Mesendoderm (in vitro differentiated cells): ENCODE measurements at regions not wholly inside any gene's neighbourhood (a gene's known extent, or its start where the extent isn't known, plus 50 kb on each side); places are given as distances from the start of the nearest gene placed in this dataset.

Experiments
- DNase-seq: peaks from one replicate; pipeline ENCODE4 v3.0.0; 2013
- H2AK5ac ChIP-seq: 2 replicates; pipeline ENCODE4 v1.6.1; 2013; ENCODE audit warnings: low read length, inconsistent platforms
- H2BK120ac ChIP-seq: 2 replicates; pipeline ENCODE4 v1.6.1; 2013; ENCODE audit warnings: low read depth, mild to moderate bottlenecking, low read length, moderate library complexity, mixed read lengths
- H2BK15ac ChIP-seq: replicated peaks from 2 replicates; pipeline ENCODE4 v1.6.1; 2013; ENCODE audit warnings: low read depth, mild to moderate bottlenecking, moderate library complexity
- H2BK5ac ChIP-seq: 2 replicates; pipeline ENCODE4 v1.6.1; 2013; ENCODE audit warnings: low read length, inconsistent platforms
- H3K18ac ChIP-seq: 2 replicates; pipeline ENCODE4 v1.6.1; 2013; ENCODE audit warnings: mild to moderate bottlenecking, low read length, mixed read lengths
- H3K23ac ChIP-seq: one replicate; pipeline ENCODE4 v1.6.1; 2013; ENCODE audit warnings: low read length
- H3K27ac ChIP-seq: 2 replicates; pipeline ENCODE4 v1.5.1; 2013; ENCODE audit warnings: low read depth, mild to moderate bottlenecking, inconsistent platforms, low read length, moderate library complexity
- H3K27me3 ChIP-seq: 2 replicates; pipeline ENCODE4 v1.6.1; 2013; ENCODE audit warnings: low read length, control low read depth, mild to moderate bottlenecking, inconsistent platforms; ENCODE audit not compliant: insufficient read depth, poor library complexity
- H3K36me3 ChIP-seq: 2 replicates; pipeline ENCODE4 v1.6.1; 2013; ENCODE audit warnings: low read length, inconsistent platforms; ENCODE audit not compliant: control insufficient read depth, insufficient read depth
- H3K4ac ChIP-seq: one replicate; pipeline ENCODE4 v1.6.1; 2013; ENCODE audit warnings: low read depth, mild to moderate bottlenecking, low read length, moderate library complexity
- H3K4me1 ChIP-seq: 2 replicates; pipeline ENCODE4 v1.6.1; 2013; ENCODE audit warnings: low read depth, low read length, inconsistent platforms; ENCODE audit not compliant: control insufficient read depth
- H3K4me2 ChIP-seq: 2 replicates; pipeline ENCODE4 v1.6.1; 2013; ENCODE audit warnings: low read length
- H3K4me3 ChIP-seq: 2 replicates; pipeline ENCODE4 v1.5.1; 2013; ENCODE audit warnings: mild to moderate bottlenecking, low read length
- H3K56ac ChIP-seq: one replicate; pipeline ENCODE4 v1.6.1; 2013; ENCODE audit warnings: low read length
- H3K79me1 ChIP-seq: 2 replicates; pipeline ENCODE4 v1.6.1; 2013; ENCODE audit warnings: low read length, inconsistent platforms
- H3K79me2 ChIP-seq: 2 replicates; pipeline ENCODE4 v1.6.1; 2013; ENCODE audit warnings: mild to moderate bottlenecking, low read length; ENCODE audit not compliant: control insufficient read depth, insufficient read depth
- H3K9ac ChIP-seq: 2 replicates; pipeline ENCODE4 v1.6.1; 2013; ENCODE audit warnings: low read length, inconsistent platforms
- H4K5ac ChIP-seq: one replicate; pipeline ENCODE4 v1.6.1; 2013; ENCODE audit warnings: low read length
- H4K8ac ChIP-seq: one replicate; pipeline ENCODE4 v1.6.1; 2013; ENCODE audit warnings: low read depth, mild to moderate bottlenecking, control low read depth, low read length, moderate library complexity
- WGBS: extraction: QIAGEN DNeasy Blood & Tissue Kit; methylation state at CpG from one replicate; pipeline ENCODE4 v1.1.7; 2013; ENCODE audit warnings: low lambda C conversion rate, missing lambda C conversion rate; ENCODE audit not compliant: insufficient coverage; ENCODE audit errors: extremely low coverage; 5-methylcytosine and 5-hydroxymethylcytosine counted together

- Histone ChIP-seq H2BK15ac (no peak overlapping the region), H3K79me2 (no peaks in the 10 kb centered on the region), H3K27ac (no peak overlapping the region), H3K4me3 (no peak overlapping the region), H4K5ac (no peak overlapping the region), H3K4me1 (no peaks in the 10 kb centered on the region), H2BK5ac (peak overlapping the region; percentile 7), H3K56ac (no peak overlapping the region), H2AK5ac (no peak overlapping the region), H3K36me3 (no peaks in the 10 kb centered on the region), H3K23ac (no peak overlapping the region), H3K79me1 (no peaks in the 10 kb centered on the region), H3K27me3 (no peaks in the 10 kb centered on the region), H4K8ac (no peak overlapping the region), H3K4me2 (no peak overlapping the region), H3K4ac (no peak overlapping the region), H3K9ac (no peak overlapping the region), H2BK120ac (peak overlapping the region; percentile 54), H3K18ac (no peak overlapping the region)
- no peak for DNase-seq
- WGBS: no CpG with 5 or more reads among the region's 3 CpGs
Observed at GRCh38 chr11:23974051-23974450, 522.8 kb upstream of the LUZP2 start.

GRCh38 chr11:23974601-23975000 is 522.3 kb upstream of the LUZP2 start:
- Histone ChIP-seq H2BK120ac (no peak overlapping the region), H3K4me3 (no peak overlapping the region), H3K4me2 (no peak overlapping the region), H3K9ac (no peak overlapping the region), H3K56ac (no peak overlapping the region), H2BK15ac (no peak overlapping the region), H3K79me1 (no peaks in the 10 kb centered on the region), H3K4me1 (no peaks in the 10 kb centered on the region), H2AK5ac (no peak overlapping the region), H3K18ac (no peak overlapping the region), H3K79me2 (no peaks in the 10 kb centered on the region), H4K5ac (no peak overlapping the region), H2BK5ac (no peak overlapping the region), H3K23ac (no peak overlapping the region), H3K36me3 (no peaks in the 10 kb centered on the region), H4K8ac (no peak overlapping the region), H3K27me3 (no peaks in the 10 kb centered on the region), H3K27ac (no peak overlapping the region), H3K4ac (no peak overlapping the region)
- no peak for DNase-seq

- Histone ChIP-seq H3K4ac (no peak overlapping the region), H3K27me3 (no peaks in the 10 kb centered on the region), H3K79me2 (no peaks in the 10 kb centered on the region), H3K27ac (no peak overlapping the region), H3K9ac (no peak overlapping the region), H2BK120ac (no peak overlapping the region), H3K4me1 (no peaks in the 10 kb centered on the region), H2AK5ac (no peak overlapping the region), H2BK5ac (no peak overlapping the region), H3K56ac (no peak overlapping the region), H3K4me3 (no peak overlapping the region), H2BK15ac (peak overlapping the region; percentile 57), H3K36me3 (no peaks in the 10 kb centered on the region), H3K4me2 (no peak overlapping the region), H3K79me1 (no peaks in the 10 kb centered on the region), H3K23ac (no peak overlapping the region), H3K18ac (no peak overlapping the region), H4K8ac (no peak overlapping the region), H4K5ac (no peak overlapping the region)
- no CpG with 5 or more reads among the region's 1 CpG for WGBS
- no peak for DNase-seq
Observed at GRCh38 chr11:23976426-23976825, 520.4 kb upstream of the LUZP2 start.

- Histone ChIP-seq H3K18ac (no peak overlapping the region), H2AK5ac (no peak overlapping the region), H3K23ac (no peak overlapping the region), H4K5ac (no peak overlapping the region), H3K27me3 (no peaks in the 10 kb centered on the region), H3K27ac (no peak overlapping the region), H3K4ac (no peak overlapping the region), H2BK5ac (no peak overlapping the region), H3K4me1 (no peaks in the 10 kb centered on the region), H3K9ac (no peak overlapping the region), H3K36me3 (no peaks in the 10 kb centered on the region), H2BK15ac (peak overlapping the region; percentile 57), H3K56ac (no peak overlapping the region), H4K8ac (no peak overlapping the region), H3K4me2 (no peak overlapping the region), H3K79me2 (no peaks in the 10 kb centered on the region), H3K4me3 (no peak overlapping the region), H2BK120ac (no peak overlapping the region), H3K79me1 (no peaks in the 10 kb centered on the region)
- no peak for DNase-seq
Observed at GRCh38 chr11:23976841-23977271, 520.0 kb upstream of the LUZP2 start.

- H3K23ac ChIP-seq: no peak overlapping the region
- H3K79me2 ChIP-seq: no peaks in the 10 kb centered on the region
- no peak for DNase-seq
- no peak overlapping the region for H3K9ac ChIP-seq
- no peaks in the 10 kb centered on the region for H3K4me1 ChIP-seq
- H3K4me2 ChIP-seq: no peak overlapping the region
- H3K4ac ChIP-seq: no peak overlapping the region
- no peaks in the 10 kb centered on the region for H3K79me1 ChIP-seq
- no peak overlapping the region for H3K4me3 ChIP-seq
- H4K8ac ChIP-seq: no peak overlapping the region
- no peak overlapping the region for H2AK5ac ChIP-seq
- no peak overlapping the region for H3K18ac ChIP-seq
- no peak overlapping the region for H4K5ac ChIP-seq
- no peaks in the 10 kb centered on the region for H3K27me3 ChIP-seq
- no CpG with 5 or more reads among the region's 1 CpG for WGBS
- H2BK15ac ChIP-seq: no peak overlapping the region
- H2BK5ac ChIP-seq: no peak overlapping the region
- H3K27ac ChIP-seq: no peak overlapping the region
- no peak overlapping the region for H3K56ac ChIP-seq
- H2BK120ac ChIP-seq: no peak overlapping the region
- no peaks in the 10 kb centered on the region for H3K36me3 ChIP-seq
Observed at GRCh38 chr11:23988381-23989006, 508.4 kb upstream of the LUZP2 start.
